ENCODE measurements at regions not wholly inside any gene's neighbourhood (a gene's known extent, or its start where the extent isn't known, plus 50 kb on each side); places are given as distances from the start of the nearest gene placed in this dataset.
A peak's percentile ranks its signal among the peaks of the same experiment; 100 is the strongest.

GRCh38 chr18:46324087-46324955, 220.1 kb downstream of the HAUS1 start:
- no peak for DNase-seq

GRCh38 chr18:46325895-46326294, 221.7 kb downstream of the HAUS1 start:
- DNase-seq = no peak

- DNase-seq = no peak
Measured at GRCh38 chr18:46329736-46330246, 225.6 kb downstream of the HAUS1 start.

DNA sequence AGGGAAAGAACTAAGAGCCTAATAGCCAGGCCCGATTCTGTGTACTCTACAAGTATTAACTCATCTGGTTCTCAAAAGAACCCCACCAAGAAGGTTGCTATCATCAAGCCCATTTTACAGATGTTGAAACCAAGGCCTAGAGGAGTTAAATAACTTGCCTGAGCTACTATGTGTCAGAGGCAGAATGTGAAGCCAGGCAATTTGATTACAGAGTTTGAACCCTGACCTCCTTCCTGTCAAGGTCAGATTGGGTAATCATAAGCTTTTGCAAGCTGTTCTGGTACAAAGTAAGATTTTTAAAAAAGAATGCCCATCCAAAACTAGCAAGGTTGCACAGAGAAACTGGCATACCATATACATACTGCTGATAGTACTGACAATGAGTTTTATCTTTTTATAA, 227.1 kb downstream of the HAUS1 start:
- DNase-seq = no peak

DNA sequence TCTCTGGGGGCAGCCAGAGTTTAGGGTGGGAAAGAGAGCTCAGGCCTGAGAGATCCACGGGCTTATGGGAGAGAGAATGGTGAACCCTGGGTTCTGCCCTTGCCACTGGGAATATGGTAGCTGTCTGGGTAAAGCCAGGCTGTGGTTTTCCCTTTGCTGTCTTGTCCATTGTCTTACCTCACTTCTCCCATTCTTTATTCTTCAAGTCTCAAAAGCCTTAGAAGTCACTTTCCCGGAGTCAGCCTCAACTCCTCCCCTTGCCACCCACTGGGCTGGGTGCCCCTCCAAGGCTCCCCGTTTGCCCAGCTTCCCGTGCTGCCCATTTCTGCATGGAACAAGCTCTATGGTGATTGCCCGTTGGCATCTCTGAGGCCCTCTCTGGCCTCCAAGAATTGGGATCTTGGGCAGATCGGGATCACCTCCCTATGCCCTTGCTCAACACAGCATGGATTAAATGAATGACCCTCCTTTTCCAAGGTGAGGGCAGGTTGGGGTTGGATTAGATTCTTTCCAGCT, 228.2 kb downstream of the HAUS1 start:
- DNase-seq = no peak

GRCh38 chr18:46332921-46333341, 228.7 kb downstream of the HAUS1 start:
- no peak for DNase-seq

DNA sequence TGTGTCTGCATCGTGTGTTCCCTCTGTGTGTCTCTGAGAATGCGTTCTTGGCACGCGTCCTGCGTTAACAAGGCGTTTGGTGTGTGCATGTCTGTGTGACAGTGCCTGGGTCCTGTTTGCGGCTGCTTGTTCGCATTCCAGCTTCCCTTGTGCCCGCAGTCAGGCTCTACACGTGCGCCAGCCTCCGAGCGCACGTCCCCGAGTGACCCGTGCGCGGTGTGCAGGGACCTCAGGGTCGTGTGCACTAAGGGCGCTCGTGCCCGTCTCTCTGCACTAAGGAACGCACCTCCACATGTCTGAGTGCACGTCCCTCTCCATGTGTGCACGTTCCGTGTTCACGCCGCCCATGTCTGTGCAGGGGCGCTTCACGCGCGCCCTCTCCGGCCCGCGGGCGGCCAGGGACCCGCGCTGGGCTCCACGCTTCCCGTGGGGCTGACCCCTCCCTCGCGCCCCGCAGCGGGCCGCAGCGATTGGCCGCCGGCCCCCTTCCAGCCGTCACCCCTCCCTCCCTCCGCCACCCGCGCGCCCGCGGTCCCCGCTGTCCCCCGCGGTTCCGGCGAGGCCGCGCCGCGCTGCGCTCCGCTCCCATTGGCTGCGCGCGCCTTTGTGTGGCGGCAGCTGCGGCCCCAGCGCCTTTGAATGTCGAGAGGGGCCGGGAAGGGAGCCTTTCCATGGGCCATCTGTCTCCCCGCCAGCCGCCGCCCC, 229.4 kb downstream of the HAUS1 start:
- DNase-seq = peak in 1 of 5 donors; percentile 17

GRCh38 chr18:46334868-46335281, 230.7 kb downstream of the HAUS1 start:
- DNase-seq = no peak

DNA sequence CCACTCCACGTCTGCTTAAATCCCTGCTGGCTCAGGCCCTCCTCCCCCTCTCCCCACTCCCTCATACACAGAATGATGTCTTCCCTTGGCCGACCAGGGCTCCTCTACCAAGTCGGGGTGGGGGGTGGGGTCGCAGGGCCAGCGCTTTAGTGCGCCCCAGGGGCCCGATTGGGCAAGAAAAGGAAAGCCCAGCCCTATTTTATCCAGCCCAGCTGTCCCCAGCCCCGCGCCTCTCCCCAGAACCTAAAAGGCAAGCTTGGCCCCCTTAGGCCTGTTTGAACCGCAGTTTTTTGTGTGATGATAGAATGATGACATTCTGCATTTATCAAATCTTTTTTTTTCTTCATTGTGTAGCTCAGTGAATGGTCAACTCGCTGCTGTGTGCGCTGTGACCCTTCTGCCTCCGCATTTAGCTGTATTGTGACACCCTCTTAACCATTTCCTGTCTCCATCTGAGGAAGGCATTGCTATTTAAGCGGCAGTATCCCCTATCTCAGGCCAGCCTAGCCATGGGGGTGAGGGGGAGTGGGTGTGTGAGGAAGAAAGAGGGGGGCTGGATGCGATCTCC, 231.4 kb downstream of the HAUS1 start:
- no peak for DNase-seq

DNA sequence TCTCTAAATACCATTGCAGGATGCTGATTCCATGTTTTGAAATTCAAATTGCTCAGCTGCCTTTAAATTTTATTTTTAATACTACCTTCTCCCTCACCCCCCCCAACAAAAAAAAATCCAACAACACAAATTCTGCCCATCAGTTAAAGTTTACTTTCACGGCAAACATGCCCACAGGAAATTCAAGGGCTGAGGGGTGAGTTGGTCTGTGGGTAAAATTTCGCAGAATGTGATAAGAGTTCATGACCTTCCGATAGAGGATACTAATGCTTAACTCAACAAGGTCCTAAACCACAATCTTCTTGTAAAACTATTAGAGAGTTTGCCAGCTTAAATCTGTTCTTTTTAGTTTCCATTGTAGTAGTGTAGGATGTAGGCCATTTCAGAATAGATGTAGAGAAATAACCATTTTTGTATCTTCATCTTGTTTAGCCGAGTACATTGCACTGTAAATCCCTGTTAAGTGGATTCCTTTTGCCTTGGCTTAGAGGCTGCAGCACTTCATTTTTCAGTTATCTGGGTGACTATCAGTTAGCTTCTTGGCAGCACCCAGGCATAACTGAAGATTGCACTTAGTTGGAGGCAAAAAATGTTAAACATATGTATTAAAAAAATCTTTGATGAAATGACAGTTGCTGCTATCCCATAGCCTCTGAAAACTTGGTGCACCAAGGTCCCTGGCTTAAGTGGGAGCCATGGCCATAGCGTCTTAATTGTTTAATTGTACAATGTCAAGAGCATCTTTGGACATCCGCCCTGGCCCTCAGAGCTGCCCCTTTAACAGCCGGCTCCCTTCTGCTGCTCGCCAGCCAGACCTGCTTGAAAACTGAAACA, 232.3 kb downstream of the HAUS1 start:
- DNase-seq = no peak

DNA sequence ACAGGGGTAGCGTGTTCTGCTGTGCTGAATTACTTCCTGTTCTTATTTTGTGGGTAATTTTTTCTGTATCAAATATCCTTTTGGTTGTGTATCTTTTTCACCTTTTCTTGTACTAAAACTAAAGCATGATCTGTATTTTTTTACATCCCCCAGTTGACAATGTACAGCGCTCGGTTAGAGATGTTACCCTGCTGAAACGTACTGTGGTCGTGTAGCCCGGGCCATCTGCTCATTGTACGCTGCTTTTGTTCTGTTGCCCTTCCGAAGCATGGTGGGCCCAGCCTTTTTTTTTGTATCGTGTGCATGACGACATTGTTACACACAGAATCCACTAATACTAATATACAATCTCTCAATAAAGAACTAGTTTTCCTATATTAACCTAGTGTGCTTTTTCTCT, 233.1 kb downstream of the HAUS1 start:
- no peak for DNase-seq

- DNase-seq = no peak
Measured at GRCh38 chr18:46338205-46338604, 234.0 kb downstream of the HAUS1 start.

DNA sequence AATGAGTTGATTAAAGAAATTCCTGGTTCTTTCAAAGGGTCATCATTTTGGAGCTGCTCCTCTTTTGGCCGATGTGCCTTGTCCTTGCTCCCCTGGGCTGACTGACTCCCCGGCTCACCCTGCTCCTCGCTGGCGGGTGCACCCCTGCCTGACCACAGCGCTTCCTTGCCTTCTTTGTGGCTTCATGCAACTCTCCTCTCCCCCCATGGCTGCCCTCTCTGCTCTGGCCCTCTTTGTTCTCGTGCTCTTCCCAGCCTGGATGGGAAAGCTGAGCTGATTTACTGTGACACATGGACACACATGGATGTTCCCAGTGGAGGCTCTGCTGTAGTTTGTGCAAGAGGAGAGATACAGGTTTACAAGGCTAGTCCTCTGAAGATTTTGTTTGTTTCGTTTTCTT, 234.6 kb downstream of the HAUS1 start:
- no peak for DNase-seq

DNA sequence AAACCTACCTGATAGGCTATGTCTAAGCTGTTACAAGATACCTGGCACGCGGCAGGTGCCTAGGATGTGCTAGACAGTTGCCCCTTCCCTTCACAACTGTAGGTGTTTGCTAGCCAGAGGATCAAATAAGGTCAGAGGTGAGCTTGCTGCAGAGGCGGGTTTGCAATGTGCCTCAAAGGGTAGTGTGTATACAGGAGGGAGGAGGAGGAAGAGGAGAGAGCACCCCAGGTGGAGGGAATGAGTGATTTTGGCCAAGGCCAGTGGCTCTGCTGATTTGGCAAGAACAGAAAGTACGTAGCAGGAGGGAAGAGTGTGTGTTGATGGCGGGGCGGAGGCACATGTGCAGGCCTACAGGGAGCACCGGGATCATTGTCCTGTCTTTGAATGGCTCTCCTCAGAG, 236.5 kb downstream of the HAUS1 start:
- DNase-seq = no peak

GRCh38 chr18:46341986-46342525, 237.9 kb downstream of the HAUS1 start:
- DNase-seq = no peak

GRCh38 chr18:46343456-46343855, 239.3 kb downstream of the HAUS1 start:
- no peak for DNase-seq

- DNase-seq = peak in 3 of 5 donors; percentile 16 to 87 (median 20)
Measured at GRCh38 chr18:46343931-46344372, 239.8 kb downstream of the HAUS1 start.

GRCh38 chr18:46344416-46345180, 240.4 kb downstream of the HAUS1 start:
- no peak for DNase-seq

- DNase-seq = no peak
Measured at GRCh38 chr18:46345181-46345465, 240.9 kb downstream of the HAUS1 start.

DNA sequence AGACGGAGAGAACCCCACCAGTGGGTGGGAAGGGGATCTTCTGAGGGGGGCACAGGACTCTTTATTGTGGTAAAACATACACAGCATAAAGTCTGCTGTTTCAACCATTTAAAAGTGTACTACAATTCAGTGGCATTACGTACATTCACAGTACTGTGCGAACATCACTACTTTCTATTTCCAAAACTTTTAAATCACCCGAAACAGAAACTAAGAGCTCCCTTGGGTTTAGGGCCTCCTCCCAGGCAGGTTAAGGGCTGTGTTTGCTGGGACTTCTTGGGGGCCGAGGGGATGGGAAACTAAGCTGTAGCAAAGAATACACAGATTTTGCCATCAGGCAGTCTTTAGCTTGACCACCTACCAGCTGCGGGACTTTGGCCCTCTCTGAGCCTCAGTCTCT, 242.0 kb downstream of the HAUS1 start:
- DNase-seq = peak in 1 of 5 donors; percentile 17

DNA sequence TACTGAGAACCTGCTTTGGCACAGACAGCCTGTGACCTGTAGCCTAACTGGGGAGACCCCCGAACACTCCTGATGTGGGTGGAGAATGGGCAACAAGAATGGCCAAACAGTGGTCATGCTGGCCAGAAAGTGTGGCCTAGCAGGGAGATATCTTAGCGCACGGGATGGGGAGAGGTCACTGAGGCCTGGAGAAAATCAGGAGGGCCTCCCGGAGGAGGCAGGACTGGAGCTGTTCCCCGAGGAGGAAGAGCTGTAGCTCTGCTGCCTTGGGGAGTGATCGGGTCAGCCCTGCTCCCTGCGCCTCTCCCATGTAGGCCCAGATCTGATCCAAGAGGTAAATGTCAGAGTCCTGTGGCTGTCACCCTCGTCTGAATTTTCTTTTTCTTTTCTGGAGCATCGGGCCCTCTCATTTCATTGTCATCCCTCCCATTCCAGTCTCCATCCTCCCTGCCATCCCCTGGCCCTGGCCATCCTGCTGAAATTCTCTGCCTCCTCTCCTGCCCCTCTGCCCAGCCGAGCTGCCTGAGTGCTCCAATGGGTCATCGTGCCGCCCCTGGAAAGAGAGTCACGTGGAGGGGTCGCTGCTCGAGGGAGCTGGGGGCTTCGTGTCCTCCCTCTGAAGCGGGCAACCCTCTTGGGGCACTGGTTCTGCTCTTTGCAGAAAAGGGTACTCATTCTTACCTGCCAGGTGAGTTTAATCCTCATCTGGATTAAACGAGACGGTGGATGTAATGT, 242.9 kb downstream of the HAUS1 start:
- no peak for DNase-seq
